ENCODE measurements at regions not wholly inside any gene's neighbourhood (a gene's known extent, or its start where the extent isn't known, plus 50 kb on each side); places are given as distances from the start of the nearest gene placed in this dataset.
A peak's percentile ranks its signal among the peaks of the same experiment; 100 is the strongest.

DNA sequence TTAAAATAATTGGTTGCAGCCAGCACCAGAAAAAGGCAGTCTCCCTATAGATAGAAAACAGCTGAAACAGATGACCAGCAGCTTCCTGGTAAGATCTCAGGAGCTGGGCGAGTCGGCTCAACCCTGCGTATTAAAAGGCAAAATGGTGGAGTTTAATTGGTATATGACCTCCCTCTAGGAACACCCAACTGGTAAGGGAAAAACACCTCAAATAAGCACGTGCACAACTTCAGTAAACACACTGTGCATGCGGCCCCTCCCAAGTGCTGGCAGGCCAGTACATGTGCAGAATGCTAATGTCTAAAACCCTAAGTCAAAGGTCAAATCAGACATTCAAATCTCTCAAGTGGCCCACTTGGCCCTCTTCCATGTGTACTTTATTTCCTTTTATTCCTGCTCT is 103.2 kb upstream of the PDE5A start:
- Histone ChIP-seq H3K4me1 (peaks cover 25% of the 10 kb centered on the region; the same call in 1 of the 2 replicates), H3K4me3 (no peak overlapping the region), H3K9me3 (replicated peaks) (no peaks in the 10 kb centered on the region), H3K27ac (no peak overlapping the region), H3K27me3 (no peaks in the 10 kb centered on the region), H3K36me3 (no peaks in the 10 kb centered on the region)
- no peak for DNase-seq

- DNase-seq: no peak
- H3K36me3 ChIP-seq: no peaks in the 10 kb centered on the region
- H3K4me1 ChIP-seq: peaks cover 25% of the 10 kb centered on the region; the same call in 1 of the 2 replicates
- no peaks in the 10 kb centered on the region for H3K9me3 ChIP-seq (replicated peaks)
- no peak overlapping the region for H3K27ac ChIP-seq
- H3K27me3 ChIP-seq: no peaks in the 10 kb centered on the region
- no peak overlapping the region for H3K4me3 ChIP-seq
These were observed 102.6 kb upstream of the PDE5A start for GRCh38 chr4:119731146-119731742.

- Histone ChIP-seq H3K4me1 (peaks cover 25% of the 10 kb centered on the region; the same call in 1 of the 2 replicates), H3K27ac (no peak overlapping the region), H3K27me3 (no peaks in the 10 kb centered on the region), H3K9me3 (replicated peaks) (no peaks in the 10 kb centered on the region), H3K36me3 (no peaks in the 10 kb centered on the region), H3K4me3 (no peak overlapping the region)
- no peak for DNase-seq
These were observed 102.0 kb upstream of the PDE5A start for GRCh38 chr4:119730671-119730950.

DNA sequence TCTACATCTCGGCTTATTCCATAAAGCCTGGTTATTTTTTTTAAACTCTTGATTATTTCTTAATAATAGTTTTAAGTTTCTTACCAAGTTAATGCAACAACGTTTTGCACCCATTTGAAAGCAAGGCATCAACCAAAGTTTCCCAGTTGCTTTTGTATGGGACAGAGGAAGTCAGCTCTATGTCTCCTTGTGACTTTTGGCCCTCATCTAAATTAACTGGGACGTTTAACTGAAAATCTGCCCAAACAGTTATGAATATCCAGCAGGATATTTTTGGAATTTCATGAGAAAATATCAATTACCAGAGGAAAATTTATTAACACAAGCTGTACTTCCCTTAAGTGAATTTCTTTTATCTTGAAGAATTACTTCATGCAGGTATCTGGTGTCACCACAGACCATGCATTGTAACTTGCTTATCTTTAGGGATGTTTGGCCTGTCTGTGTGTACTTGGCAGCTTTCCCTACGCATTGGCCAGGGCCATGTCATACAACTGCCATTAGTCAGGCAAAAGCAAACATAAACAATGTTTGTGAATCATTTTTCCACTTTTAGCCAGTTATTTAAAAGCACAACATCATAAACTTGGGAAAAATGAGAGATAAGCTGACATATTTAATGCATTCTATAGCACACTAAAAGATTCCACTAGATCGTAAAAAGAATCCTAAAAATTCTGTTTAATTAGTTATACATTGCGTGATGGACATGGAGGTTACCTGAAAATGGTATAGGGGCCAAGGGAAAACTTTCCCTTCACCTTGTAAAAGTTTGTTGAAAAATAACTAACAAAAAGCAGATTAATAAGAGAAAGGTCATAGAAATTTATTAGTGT is 101.4 kb upstream of the PDE5A start:
- Histone ChIP-seq H3K36me3 (no peaks in the 10 kb centered on the region), H3K4me1 (peaks cover 19% of the 10 kb centered on the region; the same call in 1 of the 2 replicates), H3K27me3 (no peaks in the 10 kb centered on the region), H3K27ac (no peak overlapping the region), H3K9me3 (replicated peaks) (no peaks in the 10 kb centered on the region), H3K4me3 (no peak overlapping the region)
- DNase-seq: peak; percentile 17 to 28

DNA sequence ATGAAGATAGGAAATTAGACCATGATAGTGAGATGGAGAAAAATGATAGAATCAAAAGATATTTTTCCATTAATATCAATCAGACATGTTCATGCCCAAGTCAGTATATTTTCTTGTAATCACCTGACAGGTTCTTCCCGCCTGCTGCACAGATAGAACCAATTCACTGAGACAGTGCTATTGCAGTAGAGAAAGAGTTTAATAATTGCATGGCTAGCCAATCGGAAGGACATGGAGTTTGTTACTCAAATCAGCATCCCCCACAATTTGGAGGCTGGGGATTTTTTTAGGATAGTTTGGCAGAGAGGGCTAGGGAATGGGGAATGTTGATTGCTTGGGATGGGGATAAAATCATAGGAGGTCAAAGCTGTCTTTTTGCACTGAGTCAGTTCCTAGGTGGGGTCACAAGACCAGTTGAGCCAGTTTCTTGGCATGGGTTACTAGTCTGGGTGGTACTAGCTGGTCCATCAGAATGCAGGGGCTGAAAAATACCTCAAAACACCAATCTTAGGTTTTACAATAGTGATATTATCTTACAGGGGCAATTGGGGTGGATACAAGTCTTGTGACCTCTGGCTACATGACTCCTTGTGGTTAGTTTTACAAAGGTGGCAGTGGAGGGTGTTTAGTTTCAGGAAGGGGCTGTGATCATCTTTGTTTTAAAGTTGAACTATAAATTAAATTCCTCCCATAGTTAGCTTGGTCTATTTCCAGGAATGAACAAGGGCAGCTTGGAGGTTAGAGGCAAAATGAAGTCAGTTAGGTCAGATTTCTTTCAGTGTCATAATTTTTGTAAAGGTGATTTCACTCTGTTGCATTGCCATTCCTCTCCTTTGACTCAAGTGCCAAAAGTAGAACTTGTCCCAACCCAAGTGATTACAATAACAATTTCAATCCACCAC is 100.3 kb upstream of the PDE5A start:
- Histone ChIP-seq H3K36me3 (no peaks in the 10 kb centered on the region), H3K27ac (no peak overlapping the region), H3K4me1 (peaks cover 15% of the 10 kb centered on the region; the same call in 1 of the 2 replicates), H3K27me3 (no peaks in the 10 kb centered on the region), H3K4me3 (no peak overlapping the region), H3K9me3 (replicated peaks) (no peaks in the 10 kb centered on the region)
- DNase-seq: no peak

DNA sequence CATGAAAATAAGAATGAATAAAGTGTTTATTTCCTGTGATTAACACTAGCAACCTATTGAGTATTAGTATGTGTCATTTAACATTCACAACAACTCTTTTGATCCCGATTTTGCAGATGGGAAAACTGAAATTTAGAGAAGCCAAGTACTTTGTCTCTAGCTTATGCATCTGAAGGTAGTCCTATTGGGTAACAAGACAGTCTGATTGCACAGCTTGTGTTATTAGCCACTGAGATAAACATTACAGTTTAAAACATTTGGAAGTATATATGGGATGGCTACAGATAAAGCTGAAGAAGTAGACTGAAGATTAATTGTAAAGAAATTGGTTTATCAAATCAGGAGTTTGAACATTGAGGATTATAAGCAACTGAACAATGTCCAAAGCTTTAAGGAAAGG is 99.6 kb upstream of the PDE5A start:
- no peak overlapping the region for H3K4me3 ChIP-seq
- H3K36me3 ChIP-seq: no peaks in the 10 kb centered on the region
- no peaks in the 10 kb centered on the region for H3K27me3 ChIP-seq
- H3K9me3 ChIP-seq (replicated peaks): no peaks in the 10 kb centered on the region
- peaks cover 15% of the 10 kb centered on the region; the same call in 1 of the 2 replicates for H3K4me1 ChIP-seq
- H3K27ac ChIP-seq: no peak overlapping the region
- DNase-seq: no peak

GRCh38 chr4:119726505-119726904 is 97.9 kb upstream of the PDE5A start:
- DNase-seq: no peak
- H3K36me3 ChIP-seq: no peaks in the 10 kb centered on the region
- no peak overlapping the region for H3K27ac ChIP-seq
- no peaks in the 10 kb centered on the region for H3K9me3 ChIP-seq (replicated peaks)
- H3K4me3 ChIP-seq: no peak overlapping the region
- no peaks in the 10 kb centered on the region for H3K27me3 ChIP-seq
- peaks cover 15% of the 10 kb centered on the region; the same call in 1 of the 2 replicates for H3K4me1 ChIP-seq

- H3K27ac ChIP-seq: no peak overlapping the region
- no peak for DNase-seq
- no peaks in the 10 kb centered on the region for H3K27me3 ChIP-seq
- H3K4me3 ChIP-seq: no peak overlapping the region
- no peaks in the 10 kb centered on the region for H3K36me3 ChIP-seq
- peaks cover 10% of the 10 kb centered on the region; the same call in 1 of the 2 replicates for H3K4me1 ChIP-seq
- no peaks in the 10 kb centered on the region for H3K9me3 ChIP-seq (replicated peaks)
These were observed 97.2 kb upstream of the PDE5A start for GRCh38 chr4:119725688-119726330.

DNA sequence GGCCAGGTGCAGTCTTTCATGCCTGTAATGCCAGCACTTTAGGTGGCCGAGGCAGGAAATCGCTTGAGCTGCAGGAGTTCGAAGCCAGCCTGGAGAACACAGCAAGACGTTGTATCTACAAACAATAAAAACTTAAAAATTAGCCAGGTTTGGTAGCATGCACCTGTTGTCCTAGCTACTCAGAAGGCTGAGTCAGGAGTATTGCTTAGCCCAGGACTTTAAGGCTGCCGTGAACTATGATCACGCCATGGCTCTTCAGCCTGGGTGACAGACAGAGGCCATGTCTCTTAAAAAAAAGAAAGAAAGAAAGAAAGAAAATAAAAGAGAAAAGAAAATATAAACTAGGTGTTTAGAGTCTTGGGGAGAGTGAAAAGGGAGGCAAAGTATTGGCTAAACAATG is 96.4 kb upstream of the PDE5A start:
- no peak for DNase-seq
- Histone ChIP-seq H3K27ac (no peak overlapping the region), H3K4me3 (no peak overlapping the region), H3K27me3 (no peaks in the 10 kb centered on the region), H3K9me3 (replicated peaks) (no peaks in the 10 kb centered on the region), H3K4me1 (peaks cover 5% of the 10 kb centered on the region; the same call in 1 of the 2 replicates), H3K36me3 (no peaks in the 10 kb centered on the region)

GRCh38 chr4:119722670-119723069 is 94.1 kb upstream of the PDE5A start:
- H3K4me3 ChIP-seq: no peak overlapping the region
- H3K27me3 ChIP-seq: no peaks in the 10 kb centered on the region
- H3K9me3 ChIP-seq (replicated peaks): no peaks in the 10 kb centered on the region
- no peaks in the 10 kb centered on the region for H3K36me3 ChIP-seq
- no peaks in the 10 kb centered on the region for H3K4me1 ChIP-seq
- no peak for DNase-seq
- H3K27ac ChIP-seq: no peak overlapping the region

DNA sequence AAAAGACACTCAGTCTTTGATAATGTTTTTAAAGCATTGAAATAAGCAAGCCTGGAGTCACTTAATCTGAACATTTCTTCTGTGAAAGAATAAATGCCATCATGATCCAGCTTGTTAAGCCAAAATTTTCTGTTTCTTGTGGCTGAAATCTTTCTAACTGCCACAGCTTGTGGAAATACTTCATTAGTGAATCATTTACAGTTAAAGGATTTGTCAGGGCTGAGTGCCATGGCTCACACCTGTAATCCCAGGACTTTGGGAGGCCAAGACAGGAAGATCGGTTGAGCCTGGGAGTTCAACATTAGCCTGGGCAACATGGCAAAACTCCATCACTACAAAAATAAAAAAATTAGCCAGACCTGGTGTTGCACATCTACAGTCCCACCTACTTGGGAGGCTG is 93.3 kb upstream of the PDE5A start:
- no peak for DNase-seq
- Histone ChIP-seq H3K9me3 (replicated peaks) (no peaks in the 10 kb centered on the region), H3K4me3 (no peak overlapping the region), H3K4me1 (no peaks in the 10 kb centered on the region), H3K27me3 (no peaks in the 10 kb centered on the region), H3K36me3 (no peaks in the 10 kb centered on the region), H3K27ac (no peak overlapping the region)

- Histone ChIP-seq H3K27me3 (no peaks in the 10 kb centered on the region), H3K4me3 (no peak overlapping the region), H3K4me1 (no peaks in the 10 kb centered on the region), H3K27ac (no peak overlapping the region), H3K9me3 (replicated peaks) (no peaks in the 10 kb centered on the region), H3K36me3 (no peaks in the 10 kb centered on the region)
- DNase-seq: no peak
These were observed 87.2 kb upstream of the PDE5A start for GRCh38 chr4:119715490-119716445.

GRCh38 chr4:119709418-119709817 is 80.8 kb upstream of the PDE5A start:
- Histone ChIP-seq H3K36me3 (no peaks in the 10 kb centered on the region), H3K27me3 (no peaks in the 10 kb centered on the region), H3K4me1 (no peaks in the 10 kb centered on the region), H3K9me3 (replicated peaks) (no peaks in the 10 kb centered on the region), H3K4me3 (no peak overlapping the region), H3K27ac (no peak overlapping the region)
- no peak for DNase-seq

GRCh38 chr4:119707336-119707735 is 78.7 kb upstream of the PDE5A start:
- no peaks in the 10 kb centered on the region for H3K36me3 ChIP-seq
- no peaks in the 10 kb centered on the region for H3K9me3 ChIP-seq (replicated peaks)
- no peak for DNase-seq
- H3K27me3 ChIP-seq: no peaks in the 10 kb centered on the region; the same call in 1 of the 2 replicates
- H3K4me3 ChIP-seq: no peak overlapping the region
- H3K27ac ChIP-seq: no peak overlapping the region
- H3K4me1 ChIP-seq: no peaks in the 10 kb centered on the region
